Activated CD8-positive, alpha-beta T cell treated with anti-CD3 and anti-CD28 coated beads for 36 hours (primary cell): ENCODE measurements at regions not wholly inside any gene's neighbourhood (a gene's known extent, or its start where the extent isn't known, plus 50 kb on each side); places are given as distances from the start of the nearest gene placed in this dataset.
A peak's percentile ranks its signal among the peaks of the same experiment; 100 is the strongest.

Source experiments
- ATAC-seq: fragments of 200-7000 bp; cut with Tn5 transposase; one replicate; pipeline ENCODE4 v1.10.0; 2021; ENCODE audit warnings: mild to moderate bottlenecking, moderate library complexity
- CTCF ChIA-PET: fragments of 350-600 bp; sonication (Branson Sonifier 250); formaldehyde crosslinking; loops from one replicate; lab custom pipeline; 2021; ENCODE audit warnings: antibody characterized with exemption; lab: Charles Lee
- POLR2A ChIA-PET: fragments of 350-600 bp; sonication (Branson Sonifier 250); formaldehyde crosslinking; loops from one replicate; lab custom pipeline; 2021; ENCODE audit warnings: antibody characterized with exemption; lab: Charles Lee
- DNase-seq: peaks from one replicate; pipeline ENCODE4 v3.0.0-alpha.2; 2020
- H3K27ac Mint-ChIP-seq: one replicate; pipeline ENCODE4 v1.8.0; 2021; ENCODE audit warnings: mild to moderate bottlenecking, mixed read lengths
- H3K27me3 Mint-ChIP-seq: one replicate; pipeline ENCODE4 v1.8.0; 2021; ENCODE audit warnings: mixed read lengths
- H3K36me3 Mint-ChIP-seq: one replicate; pipeline ENCODE4 v1.8.0; 2021; ENCODE audit warnings: low read depth, mixed read lengths
- H3K4me1 Mint-ChIP-seq: one replicate; pipeline ENCODE4 v1.8.0; 2021; ENCODE audit warnings: low read depth, mixed read lengths
- H3K4me3 Mint-ChIP-seq: one replicate; pipeline ENCODE4 v1.8.0; 2021; ENCODE audit warnings: mild to moderate bottlenecking, moderate library complexity, mixed read lengths
- H3K9me3 Mint-ChIP-seq: one replicate; pipeline ENCODE4 v1.8.0; 2021; ENCODE audit warnings: mixed read lengths
- CTCF ChIP-seq: fragments of 200-600 bp; IDR thresholded peaks from one replicate; pipeline ENCODE4 v1.8.0; 2022; ENCODE audit warnings: antibody characterized with exemption, mild to moderate bottlenecking
- intact Hi-C: fragments of 100-400 bp; cut with micrococcal nuclease; formaldehyde crosslinking; loops from one replicate; pipeline ENCODE4 v1.10.0; 2022

- POLR2A ChIA-PET: interaction anchor here (1.3 kb wide), 1 partner anchor 13 kb away, joined by 3 read pairs; no protein-coding TSS in a partner anchor
- ATAC-seq: peak; percentile 74
These were observed 124.8 kb upstream of the COL5A2 start for GRCh38 chr2:189304360-189304759.

GRCh38 chr2:189305291-189305943 is 125.9 kb upstream of the COL5A2 start:
- Mint-ChIP-seq H3K27ac (peak overlapping the region; percentile 95), H3K4me1 (peaks cover 60% of the 10 kb centered on the region), H3K27me3 (no peaks in the 10 kb centered on the region), H3K9me3 (peaks cover 10% of the 10 kb centered on the region), H3K4me3 (no peak overlapping the region), H3K36me3 (peaks cover 35% of the 10 kb centered on the region)
- ChIA-PET POLR2A (interaction anchor here (1.6 kb wide), 1 partner anchor 136 kb away, joined by 4 read pairs; the partner anchor contains the start of gene WDR75), CTCF (interaction anchor here (1.2 to 2.5 kb wide), 2 partner anchors 10 to 17 kb away, joined by 3 to 14 read pairs; no protein-coding TSS in a partner anchor)
- TF ChIP-seq CTCF: no peak
- DNase-seq: no peak
- no peak for ATAC-seq
- intact Hi-C loops: no loop called here

More at GRCh38 chr2:189304360-189304759, 124.8 kb upstream of the COL5A2 start:
- H3K27me3 Mint-ChIP-seq: no peaks in the 10 kb centered on the region
- no peak for TF ChIP-seq CTCF
- peak overlapping the region; percentile 6 for H3K4me3 Mint-ChIP-seq
- H3K36me3 Mint-ChIP-seq: peaks cover 34% of the 10 kb centered on the region
- peaks cover 64% of the 10 kb centered on the region for H3K4me1 Mint-ChIP-seq
- CTCF ChIA-PET: interaction anchor here (1.0 to 2.5 kb wide), 4 partner anchors 16 to 210 kb away, joined by 3 to 14 read pairs (median 6); no protein-coding TSS in a partner anchor
- peak overlapping the region; percentile 95 for H3K27ac Mint-ChIP-seq
- peak; percentile 78 for DNase-seq
- intact Hi-C loops: no loop called here
- H3K9me3 Mint-ChIP-seq: peaks cover 10% of the 10 kb centered on the region

GRCh38 chr2:189306525-189306924 is 127.0 kb upstream of the COL5A2 start:
- Mint-ChIP-seq H3K27ac (no peak overlapping the region), H3K4me3 (no peak overlapping the region), H3K36me3 (peaks cover 35% of the 10 kb centered on the region), H3K27me3 (no peaks in the 10 kb centered on the region), H3K4me1 (peaks cover 59% of the 10 kb centered on the region), H3K9me3 (peaks cover 10% of the 10 kb centered on the region)
- intact Hi-C loops: no loop called here
- ChIA-PET POLR2A (interaction anchor here (1.6 kb wide), 1 partner anchor 135 kb away, joined by 4 read pairs; the partner anchor contains the start of gene WDR75), CTCF (interaction anchor here (1.2 kb wide), 1 partner anchor 8 kb away, joined by 3 read pairs; no protein-coding TSS in a partner anchor)
- no peak for TF ChIP-seq CTCF
- DNase-seq (no peak), ATAC-seq (no peak)

- H3K4me3 Mint-ChIP-seq: no peak overlapping the region
- ChIA-PET POLR2A (no interaction called here), CTCF (interaction anchor here (0.9 kb wide), 1 partner anchor 14 kb away, joined by 3 read pairs; no protein-coding TSS in a partner anchor)
- no peak for TF ChIP-seq CTCF
- intact Hi-C loops: no loop called here
- H3K9me3 Mint-ChIP-seq: peaks cover 7% of the 10 kb centered on the region
- ATAC-seq (no peak), DNase-seq (no peak)
- H3K4me1 Mint-ChIP-seq: peaks cover 62% of the 10 kb centered on the region
- H3K27ac Mint-ChIP-seq: no peak overlapping the region
- H3K27me3 Mint-ChIP-seq: no peaks in the 10 kb centered on the region
- H3K36me3 Mint-ChIP-seq: peaks cover 36% of the 10 kb centered on the region
These were observed 128.7 kb upstream of the COL5A2 start for GRCh38 chr2:189308056-189308790.
